ENCODE measurements at regions not wholly inside any gene's neighbourhood (a gene's known extent, or its start where the extent isn't known, plus 50 kb on each side); places are given as distances from the start of the nearest gene placed in this dataset.

DNA sequence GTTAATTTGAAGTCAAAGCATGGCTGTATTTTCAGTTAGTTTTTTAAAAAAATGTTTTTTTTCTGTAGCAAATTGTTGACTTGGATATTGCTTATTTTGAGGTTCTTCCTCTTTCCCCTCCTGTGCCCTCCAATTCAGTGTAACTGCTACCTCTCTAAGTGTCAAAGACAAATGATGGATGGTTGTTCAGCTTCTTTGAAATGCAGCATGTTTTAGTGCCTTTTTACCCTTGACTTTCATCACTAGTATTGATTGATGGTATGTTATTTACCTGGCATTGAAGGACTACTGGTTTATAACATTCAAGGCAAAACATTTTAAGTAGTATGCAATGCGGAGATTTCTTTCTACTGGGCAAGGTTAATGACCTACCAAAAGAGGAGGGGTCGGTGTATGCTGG, 281.0 kb upstream of the FAT1 start:
- no peak for DNase-seq

DNA sequence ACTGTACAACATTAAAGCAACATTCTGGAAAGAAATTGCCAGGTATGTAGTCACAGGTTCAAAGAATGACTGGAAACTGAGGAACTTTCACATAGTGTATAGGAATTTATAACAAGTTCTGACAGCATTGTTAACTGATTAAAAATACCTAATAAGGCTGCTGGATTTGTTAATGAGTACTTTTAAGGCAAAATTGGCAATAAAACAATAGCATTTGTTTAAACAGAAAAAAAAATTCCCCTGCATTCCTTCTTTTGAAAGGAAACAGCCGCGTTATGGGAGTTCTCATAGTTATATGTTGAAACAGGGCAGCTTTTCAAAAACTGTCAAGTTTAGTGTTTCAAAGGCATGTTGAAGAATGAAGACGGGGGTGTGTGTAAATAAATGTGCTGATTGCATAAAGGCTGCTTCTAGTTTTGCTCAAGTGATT, 282.5 kb upstream of the FAT1 start:
- DNase-seq = no peak

DNA sequence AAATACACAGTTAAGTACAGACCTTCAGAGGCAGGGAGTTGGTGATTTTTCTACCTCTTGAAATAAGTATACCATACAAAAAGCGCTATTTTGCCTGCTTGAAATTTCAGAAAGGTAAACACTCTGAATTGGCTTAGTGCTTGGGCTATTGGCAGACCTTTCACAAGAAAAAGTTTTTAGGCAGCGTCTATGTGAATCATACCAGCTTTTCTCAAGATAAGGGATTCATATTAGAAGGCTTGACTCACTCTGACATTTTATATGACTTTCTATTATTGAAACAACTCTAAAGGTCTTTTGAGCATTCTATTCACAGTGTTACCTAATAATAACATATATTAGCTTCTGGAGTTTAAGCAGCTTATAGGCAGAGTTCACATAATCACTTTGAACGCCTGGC, 286.4 kb upstream of the FAT1 start:
- no peak for DNase-seq

DNA sequence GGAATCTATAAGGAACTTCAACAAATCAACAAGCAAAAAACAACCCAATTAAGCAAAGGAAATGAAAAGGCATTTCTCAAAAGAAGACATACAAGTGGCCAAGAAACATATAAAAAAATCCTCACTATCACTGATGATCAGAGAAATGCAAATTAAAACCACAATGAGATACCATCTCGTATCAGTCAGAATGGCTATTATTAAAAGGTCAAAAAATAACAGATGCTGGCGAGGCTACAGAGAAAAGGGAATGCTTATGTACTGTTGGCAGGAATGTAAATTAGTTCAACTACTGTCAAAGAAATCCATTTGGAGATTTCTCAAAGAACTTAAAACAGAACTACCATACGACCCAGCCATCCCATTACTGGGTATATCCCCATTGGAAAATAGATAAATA, 292.4 kb upstream of the FAT1 start:
- no peak for DNase-seq

DNA sequence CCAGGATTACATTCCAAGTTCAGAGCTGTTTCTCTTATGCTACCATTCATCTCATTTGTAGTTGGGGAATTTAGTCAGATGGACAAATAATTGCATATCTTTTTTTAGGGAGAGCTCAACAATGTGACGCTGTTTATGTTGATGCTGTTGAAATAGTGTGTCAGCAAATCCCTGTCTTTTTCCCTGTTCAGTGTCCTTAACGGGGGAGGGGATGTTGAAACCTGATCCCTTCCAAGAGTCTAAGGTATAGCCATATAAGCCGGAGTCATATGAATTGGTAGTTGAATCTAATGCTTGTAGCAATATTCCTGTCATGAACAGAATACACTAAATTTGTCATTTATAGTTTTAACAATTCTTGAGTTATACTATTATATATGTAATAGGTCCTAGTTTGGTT, 293.5 kb upstream of the FAT1 start:
- DNase-seq = peak; percentile 61

DNA sequence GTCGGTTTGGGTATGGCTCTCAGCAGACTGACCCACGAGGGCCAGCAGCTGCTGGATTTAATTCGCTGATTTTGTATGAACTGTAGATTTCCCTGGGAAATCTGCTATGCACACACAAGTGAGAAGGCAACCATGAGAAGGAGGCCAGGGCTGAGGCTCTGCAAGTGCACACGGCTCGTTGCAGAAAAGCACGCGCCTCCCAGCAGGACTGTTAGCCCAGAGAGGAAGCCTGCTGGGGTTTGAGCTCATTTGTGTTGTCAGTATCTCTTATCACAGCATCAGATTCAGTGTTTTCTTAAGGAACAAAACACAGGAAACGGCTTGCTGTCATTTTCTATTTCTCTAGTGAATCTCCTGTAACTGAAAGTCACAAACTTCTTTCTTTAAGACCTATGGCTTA, 296.2 kb upstream of the FAT1 start:
- no peak for DNase-seq

DNA sequence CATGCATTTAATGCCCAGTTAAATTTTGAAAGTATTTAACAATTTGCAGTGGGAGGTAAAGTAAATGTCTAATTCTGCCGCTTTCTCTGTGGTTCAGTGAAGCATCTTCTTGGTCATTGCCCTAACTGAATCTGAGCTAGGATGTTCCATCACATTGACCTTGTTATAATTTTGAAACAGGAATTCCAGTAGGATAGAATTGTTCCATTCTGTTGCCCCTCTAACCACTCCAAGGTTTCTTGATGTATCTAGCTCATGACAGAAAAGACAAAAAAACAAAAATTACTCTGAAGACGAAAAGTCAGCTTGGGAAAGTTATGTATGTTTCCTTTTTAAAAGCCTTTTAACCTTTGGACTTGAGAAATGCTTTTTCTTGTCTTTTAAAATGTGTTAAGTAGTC, 297.0 kb upstream of the FAT1 start:
- DNase-seq = no peak

DNA sequence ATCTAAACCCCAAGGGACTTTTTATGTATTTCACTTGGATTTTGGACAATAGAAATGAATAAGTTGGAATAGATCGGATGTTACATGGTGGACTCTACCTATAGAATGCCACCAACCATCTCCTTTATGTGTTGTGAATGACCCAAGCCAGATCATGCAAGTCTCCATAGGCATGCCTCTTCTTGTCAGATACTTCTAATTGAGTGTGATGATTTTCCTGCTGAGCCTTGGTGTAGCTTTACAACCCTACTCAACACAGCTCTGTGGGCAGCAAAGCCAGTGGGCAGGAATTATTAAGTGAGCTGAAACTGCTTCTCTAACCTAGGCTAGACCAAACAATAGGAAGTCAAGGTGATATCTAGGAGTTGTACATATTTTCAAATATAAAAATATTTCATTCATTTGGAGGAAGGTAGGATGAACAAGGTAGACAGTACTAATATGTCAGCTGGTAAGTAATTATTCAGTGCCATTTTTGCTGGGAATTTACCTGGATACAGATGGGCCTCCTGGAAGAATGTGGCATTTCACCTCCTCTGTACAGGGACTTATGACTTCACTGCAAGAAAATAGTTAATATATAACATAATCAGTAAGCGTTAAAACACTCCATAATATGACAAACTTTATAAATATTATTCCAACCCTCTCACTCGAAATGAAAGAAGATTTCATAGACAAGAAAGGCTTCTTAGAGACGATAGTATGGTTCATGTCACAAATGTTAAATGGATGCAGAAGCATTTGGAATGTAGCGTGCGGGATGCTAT, 298.0 kb upstream of the FAT1 start:
- DNase-seq = no peak

DNA sequence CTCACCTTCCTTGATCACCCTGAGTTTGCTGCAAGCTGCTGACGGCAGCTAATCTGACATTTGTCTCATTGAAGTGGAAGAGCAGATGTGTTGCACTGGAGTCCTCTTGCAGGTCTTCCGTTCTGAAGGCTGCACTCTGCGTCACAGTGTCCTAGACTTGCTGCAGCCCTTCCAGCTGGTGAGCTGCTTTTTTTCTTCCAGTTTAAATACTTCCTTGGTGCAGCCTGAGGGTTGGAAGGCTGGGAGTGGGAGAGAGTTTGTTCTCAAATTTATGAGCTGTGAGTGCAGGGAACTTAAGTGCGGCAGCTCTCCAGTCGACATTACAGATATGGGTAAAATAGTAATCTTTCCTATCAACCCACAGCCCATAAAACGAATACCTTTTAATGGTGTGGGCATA, 303.6 kb upstream of the FAT1 start:
- no peak for DNase-seq

DNA sequence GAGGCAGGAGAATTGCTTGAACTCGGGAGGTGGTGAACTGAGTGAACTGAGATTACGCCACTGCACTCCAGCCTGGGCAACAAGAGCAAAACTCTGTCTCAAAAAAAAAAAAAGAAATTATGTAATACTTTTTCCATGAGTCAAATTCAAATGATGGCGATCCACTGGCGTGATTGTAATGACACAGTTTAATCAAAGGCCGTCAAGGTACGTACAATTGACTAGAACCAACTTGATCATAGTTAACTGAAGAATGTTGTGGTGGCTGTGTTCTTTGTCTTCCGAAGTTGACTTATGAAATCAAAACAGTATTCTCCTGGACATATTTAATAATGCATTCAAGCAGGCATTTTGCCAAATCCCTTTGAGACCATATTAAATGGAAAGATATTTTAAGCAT, 318.6 kb upstream of the FAT1 start:
- DNase-seq = no peak

DNA sequence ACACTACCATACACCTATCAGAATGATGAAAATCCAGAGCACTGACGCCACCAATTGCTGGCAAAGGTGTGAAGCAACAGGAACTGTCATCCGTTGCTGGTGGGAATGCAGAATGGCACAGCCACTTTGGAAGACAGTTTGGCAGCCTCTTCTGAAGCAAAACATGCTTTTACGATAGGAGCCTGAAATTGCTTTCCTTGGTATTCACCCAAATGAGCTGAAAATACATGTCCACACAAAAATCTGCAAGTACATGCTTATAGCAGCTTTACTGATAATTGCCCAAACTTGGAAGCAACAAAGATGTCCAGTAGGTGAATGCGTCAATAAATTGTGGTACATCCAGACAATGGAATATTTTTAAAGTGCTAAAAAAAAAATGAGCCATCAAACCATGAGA, 322.8 kb upstream of the FAT1 start:
- no peak for DNase-seq

DNA sequence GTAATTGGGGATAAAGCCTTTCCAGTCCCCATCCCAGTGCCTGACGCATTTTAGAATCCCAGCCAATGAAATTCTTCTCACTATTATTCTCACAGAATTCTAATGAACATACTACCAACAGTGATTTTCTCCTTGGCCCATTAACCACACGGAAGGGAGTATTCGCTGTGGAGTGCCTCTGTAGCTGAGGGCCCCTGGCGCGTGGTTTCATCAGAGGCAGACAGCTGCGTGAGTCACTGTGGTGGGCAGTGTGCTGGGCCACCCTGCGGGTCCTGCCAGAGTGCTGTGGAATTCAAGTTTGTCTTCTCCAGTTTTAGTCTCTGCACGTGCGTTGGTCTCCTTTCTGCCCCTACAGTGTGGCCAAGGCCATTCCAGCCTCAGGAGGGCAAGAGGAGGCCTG, 335.4 kb upstream of the FAT1 start:
- DNase-seq = no peak

DNA sequence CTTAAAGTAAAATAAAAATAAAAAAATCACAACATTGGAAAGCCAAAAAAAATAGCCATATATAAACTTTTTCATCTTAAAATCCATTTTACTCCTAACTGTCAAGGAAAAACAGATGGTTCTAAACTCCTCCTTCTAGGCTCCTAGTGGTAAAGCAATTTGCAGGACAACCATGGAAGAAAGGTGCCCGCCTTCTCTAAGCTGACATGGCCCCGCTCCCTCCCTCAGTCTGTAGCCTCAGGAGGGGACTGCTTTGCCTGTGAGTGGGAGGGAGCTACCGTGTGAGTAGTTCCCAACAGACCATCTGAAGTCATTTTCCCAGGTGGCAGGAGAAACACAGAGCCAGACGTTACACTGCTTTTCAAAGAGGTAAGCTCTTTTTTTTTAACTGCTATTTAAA, 336.2 kb upstream of the FAT1 start:
- no peak for DNase-seq

DNA sequence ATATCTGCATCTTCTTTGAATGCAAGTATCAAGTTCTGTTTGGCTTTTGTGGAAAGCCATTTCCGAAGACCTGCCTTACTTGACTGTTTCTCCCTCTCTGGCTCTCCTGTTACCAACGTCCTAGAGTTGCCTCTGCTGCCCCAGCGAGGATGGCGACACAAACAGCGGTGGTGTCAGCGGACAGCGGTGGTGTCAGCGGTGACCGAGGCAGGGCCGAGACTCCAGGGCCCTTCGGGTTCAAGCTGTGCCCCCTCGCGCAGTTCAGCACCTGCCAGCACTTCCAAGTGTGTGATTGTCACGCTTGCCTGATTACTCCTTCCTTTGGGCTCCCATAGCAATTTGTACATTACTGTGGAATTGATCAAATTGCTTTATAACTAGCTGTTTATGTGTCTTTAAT, 336.9 kb upstream of the FAT1 start:
- DNase-seq = no peak

DNA sequence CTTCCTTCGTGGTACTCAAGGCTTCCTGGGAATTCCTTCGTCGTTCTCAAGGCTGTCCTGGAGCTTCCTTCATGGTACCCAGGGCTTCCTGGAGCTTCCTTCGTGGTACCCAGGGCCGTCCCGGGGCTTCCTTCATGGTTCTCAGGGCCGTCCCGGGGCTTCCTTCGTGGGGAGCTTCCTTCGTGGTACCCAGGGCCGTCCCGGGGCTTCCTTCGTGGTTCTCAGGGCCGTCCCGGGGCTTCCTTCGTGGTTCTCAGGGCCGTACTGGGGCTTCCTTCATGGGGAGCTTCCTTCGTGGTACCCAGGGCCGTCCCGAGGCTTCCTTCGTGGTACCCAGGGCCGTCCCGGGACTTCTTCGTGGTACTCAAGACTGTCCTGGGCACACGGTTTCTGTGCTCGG, 339.6 kb upstream of the FAT1 start:
- DNase-seq = no peak

DNA sequence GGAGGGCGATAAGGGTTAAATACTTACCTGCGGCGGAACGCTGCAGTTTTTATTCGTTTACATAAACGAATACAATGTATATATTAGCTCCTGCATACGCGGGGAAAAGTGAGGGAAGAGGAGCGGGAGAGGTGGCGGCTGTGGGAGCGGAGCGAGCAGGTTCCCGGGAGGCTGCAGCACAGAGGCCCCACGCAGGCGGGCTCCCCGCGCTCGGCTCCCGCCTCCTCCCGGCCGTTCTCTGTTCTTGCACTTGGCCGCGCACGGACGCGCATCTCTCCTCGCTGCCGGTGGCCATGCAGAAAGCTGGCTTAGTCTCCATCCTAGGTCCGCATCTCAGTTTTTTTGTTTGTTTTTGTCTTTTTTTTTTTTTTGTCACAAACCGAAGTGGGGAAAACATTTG, 340.4 kb upstream of the FAT1 start:
- DNase-seq = no peak

DNA sequence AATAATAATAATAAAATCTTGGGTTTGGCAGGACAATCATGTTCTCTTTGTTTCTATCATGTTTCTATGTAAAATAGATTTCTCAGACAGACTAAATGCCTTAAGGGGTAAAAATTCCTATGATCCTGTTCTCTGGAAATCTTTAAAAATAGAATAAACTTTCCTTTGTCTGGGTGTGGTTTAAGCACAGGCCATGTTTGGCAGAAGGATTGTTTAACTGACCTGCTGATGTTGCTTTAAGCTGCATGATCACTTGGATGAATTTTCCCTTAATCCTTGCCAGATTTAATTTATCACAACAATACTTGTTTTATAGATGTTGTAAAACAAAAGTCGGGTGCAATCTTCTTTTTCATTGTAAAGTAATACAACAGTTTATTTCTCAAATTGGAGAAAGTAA, 341.7 kb upstream of the FAT1 start:
- DNase-seq = no peak

DNA sequence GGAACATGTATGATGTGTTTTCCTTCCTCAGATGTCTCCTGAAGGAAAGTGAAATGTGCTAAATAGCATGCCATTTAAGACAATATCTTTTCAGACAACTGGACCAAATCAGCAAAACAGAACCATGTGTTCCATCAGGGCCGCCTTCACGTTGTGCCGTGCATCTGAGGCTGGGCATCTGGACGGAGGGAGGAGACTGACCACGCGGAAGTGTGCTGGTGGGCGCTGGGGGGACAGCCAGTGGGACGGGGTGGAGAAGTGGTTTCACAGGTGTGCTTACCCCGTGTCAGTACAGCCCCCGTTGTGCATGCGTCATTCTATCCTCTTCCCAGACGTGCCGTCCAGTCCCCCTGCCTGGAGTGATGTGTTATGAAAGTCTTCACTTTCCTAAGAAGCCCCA, 342.1 kb upstream of the FAT1 start:
- DNase-seq = no peak

DNA sequence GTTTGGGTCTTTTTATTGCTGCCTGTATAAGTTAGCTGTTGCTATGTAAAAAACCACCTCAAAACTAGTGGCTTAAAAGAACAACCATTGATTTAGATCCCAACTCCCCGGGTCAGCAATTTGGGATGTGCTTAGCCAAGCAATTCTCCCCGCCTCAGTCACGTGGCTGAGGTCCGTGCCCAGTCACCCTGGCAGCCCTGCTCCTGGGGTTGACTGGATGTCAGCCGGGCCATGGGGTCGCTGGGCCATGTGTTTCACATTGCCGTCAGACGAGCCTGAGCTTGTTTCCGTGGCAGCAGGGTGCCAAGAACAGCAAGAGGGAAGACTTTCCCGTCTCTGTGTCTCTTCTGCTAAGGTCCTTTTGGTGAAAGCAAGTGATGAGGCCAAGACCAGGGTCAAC, 345.7 kb upstream of the FAT1 start:
- no peak for DNase-seq

DNA sequence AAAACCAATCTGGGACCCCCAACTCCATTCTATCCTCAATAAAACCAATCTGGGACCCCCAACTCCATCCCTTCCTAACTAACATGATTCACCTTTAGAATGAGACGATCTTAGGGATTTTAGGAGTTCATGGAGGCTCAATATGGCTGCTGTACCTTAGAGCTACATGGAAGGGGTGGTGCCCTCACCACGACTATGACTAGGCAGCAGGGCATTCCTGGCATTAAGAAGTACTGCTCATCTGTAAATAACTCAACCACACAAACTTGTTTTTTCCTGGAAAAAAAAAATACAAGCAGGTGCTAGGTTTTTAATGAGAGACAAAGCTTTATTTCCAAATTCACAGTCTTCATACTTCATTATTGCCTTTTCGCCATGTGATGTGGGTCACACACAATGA, 346.5 kb upstream of the FAT1 start:
- no peak for DNase-seq

DNA sequence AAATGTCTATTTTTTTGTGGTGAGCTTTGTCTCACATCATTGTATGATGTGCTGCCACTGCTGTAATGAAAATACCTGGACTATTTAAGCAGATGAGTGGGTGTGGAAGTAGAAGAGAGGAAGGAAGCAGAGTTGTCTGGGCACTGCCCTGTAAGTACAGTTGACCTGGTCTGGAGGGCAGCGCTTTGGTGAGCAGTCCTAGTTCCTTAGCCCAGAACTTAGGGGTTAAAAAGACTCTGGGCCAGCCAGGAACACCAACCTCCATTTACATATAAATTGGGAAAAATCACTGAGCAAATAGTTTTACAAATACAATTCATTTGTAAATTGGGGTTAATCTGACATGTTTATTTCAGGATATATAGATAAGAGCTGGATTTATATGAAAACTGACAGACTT, 347.1 kb upstream of the FAT1 start:
- no peak for DNase-seq

DNA sequence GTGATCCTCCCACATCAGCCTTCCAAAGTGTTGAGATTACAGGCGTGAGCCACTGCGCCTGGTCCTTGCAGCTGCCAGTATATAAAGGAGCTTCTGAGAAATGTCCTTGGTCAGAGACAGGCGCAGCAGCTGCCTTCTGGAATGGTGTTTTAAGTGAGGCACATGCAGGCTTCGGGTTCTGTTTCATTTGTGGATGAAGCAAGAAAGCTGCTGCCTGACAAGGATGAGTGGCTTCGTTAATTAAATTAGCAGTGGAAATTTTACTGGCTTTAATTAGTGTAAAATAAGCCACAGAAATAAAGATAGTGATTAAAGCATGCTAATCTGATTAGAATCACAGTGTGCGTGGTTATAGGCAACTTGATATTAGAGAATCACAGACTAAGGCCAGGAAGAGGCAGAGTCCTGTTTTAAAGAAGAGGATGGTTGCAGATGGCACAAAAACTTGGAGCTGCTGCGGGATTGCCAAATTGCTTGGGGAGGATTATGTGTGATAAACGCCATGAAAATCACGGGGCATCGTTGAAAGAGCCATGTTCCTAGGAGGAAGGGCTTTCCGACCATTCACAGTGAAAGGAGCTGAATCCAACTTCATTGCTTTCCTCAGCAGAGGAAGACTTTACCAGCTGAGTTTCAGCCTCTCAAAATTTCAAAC, 348.4 kb upstream of the FAT1 start:
- no peak for DNase-seq

DNA sequence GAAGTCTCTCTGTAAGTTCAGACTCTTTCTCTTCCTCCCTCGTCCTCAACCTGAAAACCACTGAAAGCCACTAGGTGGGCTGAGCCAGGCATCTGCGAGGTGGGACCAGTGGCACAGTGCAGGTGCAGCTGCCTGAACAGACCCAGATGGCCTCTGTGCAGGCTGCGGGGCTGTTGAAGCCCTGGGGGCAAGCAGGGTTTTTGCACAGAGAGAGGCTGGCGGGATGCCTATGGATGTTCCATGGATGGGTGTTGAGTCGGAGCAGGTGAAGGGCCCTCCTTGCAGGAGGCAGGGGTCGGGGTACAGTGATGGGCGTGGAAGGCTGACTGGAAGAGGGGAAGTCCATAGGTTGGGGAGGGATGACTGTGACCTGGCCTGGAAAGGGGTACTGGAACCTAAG, 350.2 kb upstream of the FAT1 start:
- DNase-seq = no peak

DNA sequence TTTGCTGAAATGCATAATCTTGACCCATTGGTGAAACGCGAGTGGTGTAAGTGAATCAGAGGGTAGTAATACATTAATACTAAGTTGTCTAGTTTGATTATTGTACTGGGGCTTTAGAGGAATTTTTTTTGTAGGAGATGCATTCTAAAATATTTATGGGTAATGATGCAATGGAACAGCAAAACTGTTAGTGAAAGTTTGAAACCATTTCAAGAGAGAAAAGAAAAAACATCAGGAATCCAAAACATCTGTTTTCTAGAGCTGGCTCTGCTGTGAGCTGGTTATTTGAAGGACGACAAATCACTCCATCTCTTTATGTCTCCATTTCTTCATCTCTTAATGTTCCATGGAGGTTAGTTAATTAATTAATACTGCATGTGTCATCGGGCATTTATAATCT, 351.9 kb upstream of the FAT1 start:
- no peak for DNase-seq

DNA sequence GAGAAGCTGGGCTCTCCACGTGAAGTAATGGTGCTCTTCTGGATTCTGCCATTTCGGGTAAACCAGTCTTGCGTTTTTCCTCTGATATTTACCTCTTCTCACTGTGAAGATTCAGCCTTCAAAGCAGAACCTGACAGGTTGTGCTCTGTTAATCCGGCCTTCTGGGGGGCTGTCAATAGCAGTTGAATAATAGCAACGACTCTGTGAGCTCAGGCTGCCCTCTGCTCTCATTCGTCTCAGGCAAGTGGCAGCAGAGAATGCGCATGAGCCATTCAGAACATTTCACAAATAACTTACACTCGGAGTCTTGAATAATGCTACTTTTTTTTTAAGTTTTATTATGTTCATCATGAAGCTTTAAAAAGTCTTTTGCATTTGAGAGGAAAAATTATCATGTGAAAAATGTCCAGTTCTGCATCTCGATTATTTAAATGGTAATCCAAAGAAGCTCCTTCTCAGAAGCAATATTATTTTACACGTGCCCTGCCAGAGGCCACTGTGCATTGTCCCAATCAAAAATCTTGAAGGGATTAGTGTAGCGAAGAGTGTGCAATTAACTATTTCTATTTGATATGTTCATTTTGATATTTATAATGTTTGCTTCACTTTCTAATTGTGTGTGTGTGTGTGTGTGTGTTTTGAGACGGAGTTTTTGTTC, 354.2 kb upstream of the FAT1 start:
- DNase-seq = no peak

Measured in DMS53 (cell line).